Fibroblast of skin of right quadriceps (primary cell): ENCODE measurements at regions not wholly inside any gene's neighbourhood (a gene's known extent, or its start where the extent isn't known, plus 50 kb on each side); places are given as distances from the start of the nearest gene placed in this dataset.
A peak's percentile ranks its signal among the peaks of the same experiment; 100 is the strongest.

Experiments used
- DNase-seq: peaks from one replicate; pipeline ENCODE4 v3.0.0-alpha.2; 2013

DNA sequence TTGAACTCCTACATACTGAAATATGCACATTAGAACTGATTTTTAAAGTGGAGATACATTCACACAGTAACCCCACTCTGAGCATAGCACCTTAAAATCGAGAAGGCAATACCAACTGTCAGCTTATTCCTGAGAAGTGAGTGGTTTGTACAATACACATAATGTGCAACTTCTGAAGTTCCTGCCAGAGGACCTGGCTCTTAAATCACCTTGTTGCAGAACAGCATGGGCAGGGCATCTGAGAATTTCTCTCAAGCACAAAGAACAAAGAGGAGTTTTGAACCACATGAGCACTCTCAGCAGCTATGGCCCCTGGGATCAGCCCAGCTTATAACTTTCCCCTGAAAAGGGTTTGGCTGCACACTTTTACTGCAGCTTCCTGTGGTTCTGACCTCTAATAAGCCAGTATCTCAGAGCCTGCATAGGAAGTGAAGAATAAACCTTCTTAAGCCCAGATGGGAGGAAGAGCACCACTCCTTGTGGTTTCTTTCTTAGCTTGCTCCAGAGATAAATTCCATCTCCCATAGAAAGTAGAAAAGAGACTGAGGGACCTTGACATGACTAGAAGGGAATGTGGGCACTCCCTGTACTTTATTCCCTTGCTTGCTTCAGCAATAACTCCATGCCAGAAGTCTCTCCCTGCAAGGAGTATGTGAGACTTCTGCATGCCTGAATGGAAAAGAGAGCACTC lies 862.3 kb downstream of the SUCLG1 start:
- DNase-seq = peak; percentile 73

DNA sequence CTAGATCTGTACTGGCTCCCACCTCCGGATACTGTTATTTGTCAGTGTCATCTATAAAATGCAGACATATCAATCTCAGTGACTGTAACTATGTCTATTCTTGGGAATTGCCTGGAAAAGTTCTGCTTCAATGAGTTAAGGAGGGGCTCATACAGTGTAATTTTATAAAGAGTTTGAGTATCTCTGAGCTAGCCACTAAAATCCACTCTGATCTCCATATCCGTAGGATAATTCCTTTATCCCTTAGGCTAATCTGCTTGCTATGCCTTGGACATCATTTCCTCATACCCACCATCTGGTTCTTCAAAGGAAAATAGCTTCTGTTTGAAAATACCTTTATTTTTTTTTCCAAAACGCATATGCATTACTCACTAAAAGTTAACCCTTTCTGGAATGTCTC lies 863.2 kb downstream of the SUCLG1 start:
- peak; percentile 62 for DNase-seq

DNA sequence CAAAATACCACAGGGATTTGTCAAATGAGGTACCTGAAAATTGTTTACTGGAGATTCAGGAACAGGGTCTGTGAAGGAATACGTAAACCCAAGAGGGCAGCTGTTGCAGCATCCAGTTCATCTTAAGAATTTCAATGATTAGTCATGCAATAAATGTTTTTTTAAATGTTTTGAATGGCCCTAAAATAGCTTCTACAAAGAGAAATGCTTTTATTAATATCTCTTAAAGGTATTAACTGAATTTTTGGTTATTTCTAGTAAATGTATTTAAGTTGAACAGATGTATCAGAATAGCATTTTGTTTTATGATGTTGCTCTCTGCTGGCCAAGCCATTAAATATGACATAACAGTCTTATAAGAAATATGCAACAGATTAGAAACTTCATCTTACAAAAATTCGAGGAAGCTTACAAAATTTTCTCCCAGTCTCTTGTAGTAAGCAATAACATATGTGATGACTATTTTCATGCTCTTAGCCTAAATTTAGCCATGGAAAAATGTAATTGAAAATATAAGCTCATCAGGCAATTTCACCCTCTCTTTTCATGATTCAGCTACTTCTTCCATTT lies 863.9 kb downstream of the SUCLG1 start:
- DNase-seq = peak; percentile 91

DNA sequence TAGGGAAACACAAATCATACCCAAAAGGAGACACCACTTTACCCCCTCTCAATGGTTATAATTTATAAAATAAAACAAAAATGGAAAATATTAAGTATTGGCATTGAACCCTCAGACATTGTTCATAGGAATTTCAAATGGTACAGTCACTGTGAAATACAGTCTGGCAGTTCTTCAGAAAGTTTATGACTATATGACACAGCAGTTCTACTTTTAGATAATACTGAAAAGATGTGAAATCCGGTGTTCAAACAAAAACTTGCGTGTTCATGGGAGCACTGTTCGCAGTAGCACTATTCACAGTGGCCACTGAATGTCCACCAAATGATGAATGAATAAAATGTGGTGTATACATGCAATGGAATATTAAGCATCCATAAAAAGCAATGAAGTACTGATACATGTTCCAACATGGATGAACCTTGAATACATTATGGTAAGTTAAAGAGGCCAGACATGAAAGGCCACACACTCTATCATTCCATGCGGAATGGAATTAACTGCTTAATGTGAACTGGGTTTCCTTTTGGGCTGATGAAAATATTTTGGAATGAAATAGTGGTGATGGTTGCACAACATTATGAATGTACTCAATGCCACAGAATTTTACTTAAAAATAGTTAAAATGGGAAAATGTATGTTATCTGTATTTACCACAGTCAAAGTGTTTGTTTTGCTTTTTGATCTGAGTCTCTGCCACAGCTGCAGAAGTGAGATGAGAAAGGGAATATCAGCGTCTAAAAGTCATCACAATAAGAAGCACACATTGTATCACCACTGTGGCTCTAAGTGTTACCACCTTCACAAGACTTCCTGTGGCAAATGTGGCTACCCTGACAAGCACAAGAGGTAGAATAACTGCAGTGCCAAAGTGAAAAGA lies 864.6 kb downstream of the SUCLG1 start:
- peak; percentile 79 for DNase-seq

DNA sequence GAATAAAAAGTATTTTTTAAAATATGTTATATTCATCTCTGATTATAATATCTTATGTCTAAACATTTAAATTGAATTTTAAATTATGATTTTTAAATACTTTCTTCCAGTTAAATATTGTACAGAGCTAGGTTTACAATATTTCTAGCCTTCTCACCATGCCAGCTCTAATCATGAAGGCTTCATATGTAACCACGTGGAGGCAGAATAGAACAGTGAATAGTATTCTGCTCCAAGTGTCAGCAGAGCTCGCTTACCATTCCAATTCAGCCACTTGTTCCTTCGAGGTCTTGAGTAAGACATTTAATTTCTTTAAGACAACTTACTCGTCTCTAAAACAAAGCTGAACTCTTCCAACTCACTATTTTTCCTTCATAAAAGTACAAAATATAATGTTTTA lies 871.8 kb downstream of the SUCLG1 start:
- no peak for DNase-seq

DNA sequence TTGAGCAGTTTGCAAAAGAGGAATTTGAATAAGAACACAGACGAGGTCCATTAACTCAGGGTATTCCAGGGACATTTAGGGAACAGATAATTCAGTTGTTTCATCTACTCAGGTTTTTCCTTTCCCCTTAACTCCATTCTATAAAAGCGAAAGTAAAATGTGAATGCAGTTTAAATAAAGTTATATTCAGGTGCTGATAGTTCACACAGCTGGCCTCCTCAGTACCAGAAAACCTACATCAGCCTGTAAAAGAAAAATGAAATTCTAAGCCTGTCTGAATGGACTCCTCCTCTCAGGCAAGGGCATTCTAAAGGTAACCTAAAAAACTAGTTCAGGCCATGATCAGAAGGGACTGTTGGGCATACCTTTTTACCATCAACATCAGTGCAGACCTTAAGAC lies 873.8 kb downstream of the SUCLG1 start:
- DNase-seq = no peak

DNA sequence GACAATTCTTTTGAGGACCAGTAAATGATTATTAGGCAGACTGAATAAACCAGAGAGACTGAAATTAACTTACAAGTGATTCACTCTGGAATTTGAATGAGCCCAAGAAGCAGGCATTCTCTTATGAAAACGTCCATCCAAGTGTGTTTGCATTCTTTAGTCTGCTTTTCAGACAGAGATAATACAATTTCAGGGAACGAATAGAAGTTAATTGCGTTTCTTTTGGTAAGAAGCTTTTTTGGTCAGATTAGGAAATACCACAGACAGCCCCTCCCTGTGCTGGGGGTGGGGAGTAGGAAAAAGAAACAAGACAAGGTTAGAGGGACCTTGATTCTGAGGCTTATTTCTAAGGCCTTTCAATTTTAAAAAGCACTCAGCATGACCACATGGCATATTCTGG lies 874.4 kb downstream of the SUCLG1 start:
- peak; percentile 86 for DNase-seq

DNA sequence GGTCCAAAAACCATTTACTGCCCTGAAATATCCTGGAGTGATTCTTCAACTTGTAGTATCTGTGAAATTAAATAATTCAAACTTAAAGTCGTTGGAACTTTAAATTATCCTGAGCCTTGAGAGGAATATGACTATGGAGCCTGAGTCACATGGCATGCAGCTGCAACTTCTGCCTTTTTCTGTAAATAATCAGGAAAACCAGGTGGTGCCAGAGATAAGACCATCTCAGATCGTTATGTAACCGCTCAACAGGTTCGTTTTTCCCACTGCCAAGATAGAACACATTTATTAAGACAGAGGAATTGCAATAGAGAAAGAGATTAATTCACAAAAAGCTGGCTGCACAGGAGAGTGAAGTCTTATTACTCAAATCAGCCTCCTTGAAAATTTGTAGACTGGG lies 876.5 kb downstream of the SUCLG1 start:
- DNase-seq = no peak

DNA sequence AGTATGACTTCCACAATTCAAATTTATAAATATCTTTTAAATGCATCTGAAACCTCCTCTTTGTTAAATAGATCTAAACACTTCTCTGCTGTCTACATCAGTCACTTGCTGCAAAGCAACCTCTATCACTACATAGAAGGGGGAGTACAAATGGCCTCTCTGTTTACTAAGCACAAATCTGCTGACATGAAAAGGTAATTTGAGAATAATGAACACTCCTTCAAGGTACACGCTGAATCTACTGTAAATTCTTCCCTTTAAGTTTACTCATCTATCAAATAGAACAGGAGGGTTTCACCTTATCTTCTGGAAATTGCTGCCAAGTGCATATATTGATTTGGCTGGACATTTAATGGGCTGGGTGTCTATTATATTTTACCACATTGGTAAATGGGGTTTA lies 879.6 kb downstream of the SUCLG1 start:
- DNase-seq = no peak

DNA sequence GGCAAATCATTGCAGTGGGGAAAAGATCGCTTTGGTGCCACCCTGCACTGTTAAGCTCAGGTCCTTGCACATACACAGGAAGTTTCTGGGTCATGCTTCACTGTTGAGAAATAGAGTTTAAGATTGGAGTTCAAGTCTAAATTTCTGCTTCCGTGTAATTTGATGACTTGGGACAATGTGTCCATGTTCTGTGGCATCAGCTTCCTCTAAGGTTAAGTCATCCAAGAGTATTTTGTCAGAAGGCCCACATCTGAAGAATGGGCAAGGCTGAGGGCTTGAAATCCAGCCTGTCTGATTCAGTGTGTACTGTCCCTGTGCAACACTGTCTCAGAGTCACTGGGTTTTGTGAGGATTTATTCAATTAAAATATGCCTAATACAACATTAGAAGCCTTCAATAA lies 880.7 kb downstream of the SUCLG1 start:
- DNase-seq = no peak

DNA sequence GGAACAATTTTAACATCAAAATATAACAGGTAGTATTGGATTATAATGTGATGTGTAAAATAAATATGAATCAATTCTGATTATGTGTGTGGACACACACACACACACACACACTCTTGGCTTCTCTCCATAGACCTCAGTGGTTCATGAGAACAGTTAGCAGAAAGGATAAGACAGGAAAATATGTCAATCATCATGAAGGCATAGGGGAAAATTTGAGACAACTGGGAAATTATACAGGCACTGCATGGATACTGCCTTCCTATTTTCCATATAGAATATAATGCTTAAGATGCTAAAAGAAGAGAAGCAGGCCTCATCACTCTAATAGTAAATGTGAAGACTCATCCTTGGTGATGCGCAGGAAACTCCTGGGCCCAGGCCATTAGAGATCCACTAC lies 884.5 kb downstream of the SUCLG1 start:
- DNase-seq = no peak

DNA sequence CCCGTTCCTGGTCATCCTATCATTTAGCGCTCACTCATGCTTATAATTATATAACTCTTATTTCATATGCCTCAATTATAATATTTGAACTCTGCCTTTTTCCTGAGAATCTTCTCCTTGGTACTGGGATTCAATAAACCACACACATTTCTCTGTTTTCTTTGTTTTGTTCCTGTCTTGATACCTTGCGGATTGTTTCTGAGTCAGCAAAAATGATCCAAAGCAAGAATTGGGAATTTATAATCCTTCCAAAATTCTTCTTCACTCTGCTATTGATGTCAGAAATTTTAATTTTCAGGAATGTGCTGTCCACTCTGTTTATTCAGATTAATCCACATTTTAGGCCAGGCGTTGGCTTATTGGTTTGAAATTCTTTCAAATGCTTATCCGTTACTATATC lies 886.0 kb downstream of the SUCLG1 start:
- no peak for DNase-seq

DNA sequence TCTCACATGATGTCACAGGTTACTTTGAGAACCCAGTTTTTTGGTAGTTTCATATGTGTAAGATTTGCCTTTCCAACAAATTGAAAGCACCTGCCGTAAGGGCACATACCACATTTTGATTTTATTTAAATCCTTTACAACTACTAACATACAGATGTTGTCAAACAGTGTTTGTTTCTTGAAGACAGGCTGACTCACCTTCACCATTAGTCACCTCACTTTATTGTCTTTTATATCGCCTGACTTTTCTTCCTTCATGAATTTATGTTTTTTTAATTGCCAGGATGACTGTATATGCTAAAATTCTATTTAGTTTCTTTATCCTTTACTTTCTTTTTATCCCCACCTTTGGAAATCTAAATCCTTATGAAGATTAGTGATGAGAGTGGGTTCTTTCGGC lies 886.7 kb downstream of the SUCLG1 start:
- peak; percentile 38 for DNase-seq

DNA sequence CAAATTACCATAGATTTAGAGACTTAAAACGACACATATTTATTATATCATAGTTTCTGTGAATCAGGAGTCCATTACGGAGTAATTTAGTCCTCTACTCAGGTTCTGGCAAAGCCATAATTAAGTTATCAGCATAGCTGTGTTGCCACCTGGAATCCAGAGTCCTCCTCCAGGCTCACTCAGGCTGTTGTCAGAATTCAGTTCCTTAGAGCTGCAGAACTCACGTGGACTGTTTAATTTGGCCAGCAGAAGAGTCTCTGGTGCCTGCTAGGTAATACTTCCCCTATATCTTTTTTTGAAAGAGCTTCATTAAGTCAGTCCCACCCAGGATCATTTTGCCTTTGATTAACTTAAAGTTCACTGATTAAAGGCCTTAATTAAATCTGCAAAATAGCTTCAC lies 891.5 kb downstream of the SUCLG1 start:
- DNase-seq = no peak

DNA sequence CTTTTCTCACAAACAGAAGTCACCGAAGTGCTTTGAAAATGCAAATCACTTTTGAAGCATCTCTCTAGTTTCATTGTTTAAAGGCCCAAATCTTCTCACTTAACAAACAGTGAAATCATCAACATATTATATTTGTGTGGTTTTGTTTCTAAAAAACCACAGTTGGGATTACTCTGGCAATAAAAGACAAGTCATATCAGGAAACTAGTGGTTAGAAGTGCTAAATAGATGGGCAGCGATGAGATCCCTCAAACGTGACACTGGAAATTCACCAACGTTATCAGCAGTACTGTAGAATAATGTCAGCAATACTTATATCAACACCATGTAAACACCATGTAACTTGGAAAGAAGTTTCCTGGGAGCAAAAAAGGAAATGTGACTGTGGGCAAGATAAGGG lies 893.5 kb downstream of the SUCLG1 start:
- DNase-seq = no peak

DNA sequence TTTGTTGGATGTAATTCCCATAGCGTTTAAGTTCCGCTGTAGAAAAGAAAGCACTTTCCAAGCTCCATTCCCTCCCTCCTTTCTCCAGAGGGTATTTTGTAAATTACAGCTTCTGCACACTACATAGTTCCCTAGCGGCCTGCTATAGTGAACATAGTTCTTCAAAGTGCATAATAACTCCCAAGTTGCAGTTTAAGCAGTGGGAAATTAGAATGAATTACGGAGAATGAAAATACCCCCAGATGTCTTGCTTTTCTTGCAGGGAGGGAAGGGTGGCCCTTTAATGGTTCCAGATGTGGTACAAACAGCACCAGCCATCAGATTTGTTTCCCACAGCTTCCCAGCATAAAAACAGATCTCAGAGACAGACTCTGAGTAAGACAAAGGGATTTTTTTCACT lies 893.9 kb downstream of the SUCLG1 start:
- DNase-seq = peak; percentile 67

DNA sequence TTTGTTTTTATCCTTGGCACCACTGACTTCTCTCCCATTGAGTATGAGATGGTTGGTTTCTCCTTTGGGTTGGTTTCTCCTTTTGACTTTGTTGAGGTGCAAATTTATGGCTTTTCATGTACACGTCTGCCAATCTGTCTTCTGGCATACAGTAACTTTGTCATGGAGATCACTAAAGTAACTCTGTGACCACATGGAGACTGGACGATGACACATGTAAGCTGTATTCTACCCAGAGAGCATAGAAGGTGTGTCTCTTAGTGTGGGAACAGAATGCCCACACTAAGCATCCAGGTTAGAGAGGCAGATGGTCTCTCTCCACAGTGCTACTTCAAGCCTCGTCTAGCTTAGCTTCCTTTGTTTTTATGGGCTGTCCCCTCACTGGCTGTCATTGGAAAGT lies 897.5 kb downstream of the SUCLG1 start:
- no peak for DNase-seq

DNA sequence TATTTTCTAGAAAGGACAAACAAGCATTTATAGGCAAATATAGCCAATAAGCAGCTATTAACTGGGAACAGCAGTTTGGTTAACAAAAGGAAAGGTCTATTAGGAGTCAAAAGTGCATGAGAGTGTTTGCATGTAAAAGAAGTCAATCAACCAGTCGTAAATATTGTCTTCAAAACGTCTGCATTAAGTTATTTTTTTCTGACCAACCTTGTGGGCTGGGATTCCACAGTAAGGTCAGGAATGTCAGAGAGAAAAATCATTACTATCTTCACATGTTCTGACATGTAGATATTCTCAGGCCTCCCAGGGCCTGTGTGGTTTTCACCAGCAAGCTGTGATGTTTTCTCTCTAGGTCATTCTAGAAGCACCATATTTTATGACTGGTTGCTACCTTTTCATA lies 922.5 kb downstream of the SUCLG1 start:
- peak; percentile 56 for DNase-seq

DNA sequence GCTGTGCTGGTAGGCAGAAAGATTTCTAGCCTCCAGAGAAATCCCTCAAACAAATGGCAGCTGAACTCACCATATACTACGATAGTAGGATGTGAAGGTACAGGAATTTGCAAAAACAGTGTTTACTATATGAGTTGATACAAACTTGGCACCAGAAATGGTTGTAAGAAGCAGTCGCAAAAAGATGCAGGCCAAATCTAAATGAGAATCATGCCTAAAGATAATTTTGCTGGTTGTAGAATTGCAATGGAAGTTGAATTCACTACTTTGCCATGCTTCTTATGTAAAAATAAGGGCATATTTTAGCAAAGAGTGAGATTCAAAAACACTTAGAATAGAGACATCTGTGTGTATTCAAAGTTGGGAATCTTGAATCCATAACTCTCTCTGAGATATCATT lies 924.7 kb downstream of the SUCLG1 start:
- DNase-seq = no peak

DNA sequence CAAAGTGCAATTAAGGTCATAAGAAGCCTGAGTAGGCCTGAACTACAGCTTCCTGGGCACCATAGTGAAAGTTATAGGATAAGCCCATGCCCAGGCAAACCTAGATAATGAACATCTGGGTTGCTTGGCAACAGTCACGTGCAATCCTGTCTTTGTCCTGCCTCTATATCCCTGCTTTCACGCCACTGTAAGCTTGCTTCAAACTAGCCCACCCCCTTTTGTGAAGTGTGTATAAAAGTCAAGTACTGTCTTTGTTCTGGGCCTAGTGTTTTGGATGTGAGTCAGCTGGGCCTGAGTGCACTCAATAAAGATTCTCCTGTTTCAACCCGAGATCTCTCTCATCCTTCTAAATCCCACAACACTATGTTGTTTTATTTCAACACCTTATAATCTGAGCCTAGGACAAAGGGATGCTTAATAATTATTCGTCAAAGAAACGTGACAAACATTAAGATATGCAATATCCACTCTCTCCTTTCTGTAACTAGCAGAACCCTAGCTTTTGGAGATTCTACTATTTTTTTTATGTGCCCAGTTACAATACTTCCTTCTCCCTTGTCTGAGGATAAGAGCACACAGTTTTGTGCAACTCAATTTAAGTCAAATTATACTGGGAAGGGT lies 927.8 kb downstream of the SUCLG1 start:
- no peak for DNase-seq

DNA sequence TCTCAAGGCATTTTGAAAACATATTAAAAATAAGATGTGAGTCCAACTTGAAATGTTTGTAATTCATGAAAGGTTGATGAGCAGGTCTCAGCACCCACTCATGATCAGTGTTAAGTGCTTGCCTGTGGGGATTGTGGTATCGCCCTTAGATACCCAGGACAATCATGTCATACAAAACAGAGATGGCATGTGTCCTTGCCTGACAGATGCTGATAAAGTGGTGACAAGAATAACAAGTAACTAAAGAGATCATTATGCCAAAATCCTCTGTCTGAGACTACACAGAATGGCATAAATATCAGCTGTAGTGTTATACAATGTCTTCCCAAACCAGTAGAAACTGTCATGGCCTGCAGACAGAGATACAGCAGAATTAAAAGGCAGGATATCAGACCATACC lies 930.3 kb downstream of the SUCLG1 start:
- no peak for DNase-seq

DNA sequence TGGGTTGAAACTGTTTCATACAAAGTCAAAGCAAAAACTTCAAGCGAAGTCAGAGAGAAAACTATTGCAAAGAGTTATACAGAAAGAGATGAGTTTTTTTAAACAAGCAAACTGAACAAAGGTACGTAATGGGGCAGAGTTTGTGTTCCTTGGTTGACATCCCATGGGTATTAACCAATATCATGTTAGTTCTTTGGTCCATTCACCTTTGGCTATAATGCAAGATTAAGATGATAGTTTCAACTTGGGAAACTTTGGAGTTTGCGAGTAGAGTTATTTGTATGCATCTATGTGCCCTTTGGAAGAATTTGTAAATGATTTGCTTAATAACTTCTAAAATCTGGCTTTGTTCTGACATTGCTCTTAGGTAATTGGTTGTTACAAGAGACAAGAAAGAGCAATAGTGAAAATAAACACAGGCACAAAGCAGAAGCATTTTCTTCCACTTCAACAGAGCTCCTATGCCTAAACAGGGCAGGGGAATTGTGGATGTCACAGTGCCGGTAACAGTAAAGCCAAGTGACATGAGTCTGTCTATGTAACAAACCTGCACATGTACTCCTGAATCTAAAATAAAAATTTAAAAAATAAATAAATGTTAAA lies 936.1 kb downstream of the SUCLG1 start:
- DNase-seq = no peak

DNA sequence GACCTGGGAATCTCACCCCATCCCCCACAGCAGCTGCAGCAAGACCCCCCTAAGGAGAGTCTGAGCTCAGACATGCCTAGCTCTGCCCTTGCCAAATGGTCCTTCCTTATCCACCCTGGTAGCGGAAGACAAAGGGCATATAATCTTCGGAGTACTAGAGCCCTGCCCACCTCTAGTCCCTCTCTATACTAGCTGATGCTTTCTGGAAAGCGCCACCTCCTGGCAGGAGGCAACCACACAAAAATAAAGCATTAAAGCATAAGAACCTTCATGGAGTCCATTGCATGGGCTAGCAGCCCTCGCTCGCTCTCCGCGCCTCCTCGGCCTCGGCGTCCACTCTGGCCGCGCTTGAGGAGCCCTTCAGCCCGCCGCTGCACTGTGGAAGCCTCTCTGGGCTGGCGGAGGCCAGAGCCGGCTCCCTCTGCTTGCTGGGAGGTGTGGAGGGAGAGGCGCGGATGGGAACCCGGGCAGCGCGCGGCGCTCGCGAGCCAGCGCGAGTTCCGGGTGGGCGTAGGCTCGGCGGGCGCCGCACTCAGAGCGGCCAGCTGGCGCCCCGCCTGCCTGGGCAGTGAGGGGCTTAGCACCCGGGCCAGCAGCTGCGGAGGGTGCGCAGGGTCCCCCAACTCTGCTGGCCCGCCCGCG lies 941.2 kb downstream of the SUCLG1 start:
- no peak for DNase-seq
